ENCODE measurements at regions not wholly inside any gene's neighbourhood (a gene's known extent, or its start where the extent isn't known, plus 50 kb on each side); places are given as distances from the start of the nearest gene placed in this dataset.

- DNase-seq = no peak
- Histone ChIP-seq H3K4me1 (peaks cover 0 to 7% (median 2%) of the 10 kb centered on the region in 4 donors), H3K27ac (no peak overlapping the region), H3K4me3 (no peak overlapping the region), H3K27me3 (no peaks in the 10 kb centered on the region), H3K9me3 (no peaks in the 10 kb centered on the region), H3K36me3 (no peaks in the 10 kb centered on the region)
- intact Hi-C loops (cut with DNase I; ENCODE audit: low total_unique reads) = loop anchor here (10.0 kb wide), 1 partner anchor 1075 kb away; no protein-coding TSS in a partner anchor
- no peak for TF ChIP-seq CTCF (IDR thresholded peaks at IDR 0.05)
- no peak for TF ChIP-seq EP300 (IDR thresholded peaks at IDR 0.05)
- no peak for TF ChIP-seq POLR2AphosphoS5 (IDR thresholded peaks at IDR 0.05)
- TF ChIP-seq POLR2A (IDR thresholded peaks at IDR 0.05) = no peak
- WGBS, 5 donors = 82 to 94% (median 86%) methylated on average over 4 to 6 of the region's 6 CpGs
Measured at GRCh38 chr10:83869898-83870297, 269.4 kb upstream of the GHITM start.

GRCh38 chr10:83871187-83872081, 267.9 kb upstream of the GHITM start:
- intact Hi-C loops (cut with DNase I; ENCODE audit: low total_unique reads) = loop anchor here (10.0 kb wide), 1 partner anchor 1077 kb away; no protein-coding TSS in a partner anchor
- 22 to 24% (median 23%) methylated on average over 18 of the region's 18 CpGs for WGBS, 5 donors

GRCh38 chr10:83880252-83880791, 259.0 kb upstream of the GHITM start:
- 76 to 82% (median 78%) methylated on average over 8 of the region's 8 CpGs for WGBS, 5 donors
- Histone ChIP-seq H3K27ac (no peak overlapping the region), H3K4me3 (no peak overlapping the region), H3K27me3 (no peaks in the 10 kb centered on the region), H3K36me3 (no peaks in the 10 kb centered on the region), H3K4me1 (peaks cover 0 to 24% (median 13%) of the 10 kb centered on the region in 4 donors), H3K9me3 (no peaks in the 10 kb centered on the region)
- intact Hi-C loops (cut with DNase I; ENCODE audit: low total_unique reads) = no loop called here
- no peak for DNase-seq
- TF ChIP-seq EP300 (IDR thresholded peaks at IDR 0.05) = no peak
- TF ChIP-seq CTCF (IDR thresholded peaks at IDR 0.05) = no peak
- TF ChIP-seq POLR2A (IDR thresholded peaks at IDR 0.05) = no peak
- TF ChIP-seq POLR2AphosphoS5 (IDR thresholded peaks at IDR 0.05) = no peak

More at GRCh38 chr10:83871187-83872081, 267.9 kb upstream of the GHITM start:
- Histone ChIP-seq H3K4me3 (no peak overlapping the region), H3K9me3 (no peaks in the 10 kb centered on the region), H3K27me3 (no peaks in the 10 kb centered on the region), H3K4me1 (peaks cover 0 to 7% (median 2%) of the 10 kb centered on the region in 4 donors), H3K36me3 (no peaks in the 10 kb centered on the region), H3K27ac (no peak overlapping the region)
- TF ChIP-seq POLR2A (IDR thresholded peaks at IDR 0.05) (no peak), CTCF (IDR thresholded peaks at IDR 0.05) (peak in 6 of 7 experiments; percentile 78 to 92 (median 88)), POLR2AphosphoS5 (IDR thresholded peaks at IDR 0.05) (no peak)
- peak; percentile 73 to 90 for DNase-seq

DNA sequence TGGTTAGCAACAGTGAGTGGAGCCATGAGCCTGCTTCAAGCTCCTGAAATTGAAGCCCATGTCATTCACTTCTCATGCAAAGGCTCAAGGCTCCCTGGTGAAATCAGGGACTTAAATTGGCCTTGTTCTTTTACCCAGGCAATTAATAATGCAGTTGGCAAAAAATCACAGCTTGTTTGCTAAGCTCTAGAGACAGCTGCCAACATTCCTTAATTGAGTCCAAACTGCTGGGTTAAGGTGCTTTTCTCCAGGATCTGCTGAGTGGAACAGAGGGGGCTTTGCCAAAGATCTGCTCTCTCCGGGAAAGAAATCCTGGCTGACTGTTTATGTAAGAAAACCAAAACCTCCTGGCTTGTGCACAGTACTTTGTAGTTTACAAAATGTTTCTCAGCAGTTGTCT, 257.6 kb upstream of the GHITM start:
- DNase-seq = peak in 1 of 2 donors; percentile 43
- intact Hi-C loops (cut with DNase I; ENCODE audit: low total_unique reads) = no loop called here
- TF ChIP-seq POLR2A (IDR thresholded peaks at IDR 0.05) (no peak), EP300 (IDR thresholded peaks at IDR 0.05) (no peak), POLR2AphosphoS5 (IDR thresholded peaks at IDR 0.05) (no peak), CTCF (IDR thresholded peaks at IDR 0.05) (no peak)
- Histone ChIP-seq H3K27ac (no peak overlapping the region), H3K9me3 (no peaks in the 10 kb centered on the region), H3K4me3 (no peak overlapping the region), H3K4me1 (peaks cover 0 to 24% (median 13%) of the 10 kb centered on the region in 4 donors), H3K36me3 (no peaks in the 10 kb centered on the region), H3K27me3 (no peaks in the 10 kb centered on the region)
- 7 to 17% (median 8%) methylated on average over 1 of the region's 1 CpG for WGBS, 5 donors
